ENCODE measurements at regions not wholly inside any gene's neighbourhood (a gene's known extent, or its start where the extent isn't known, plus 50 kb on each side); places are given as distances from the start of the nearest gene placed in this dataset.

DNA sequence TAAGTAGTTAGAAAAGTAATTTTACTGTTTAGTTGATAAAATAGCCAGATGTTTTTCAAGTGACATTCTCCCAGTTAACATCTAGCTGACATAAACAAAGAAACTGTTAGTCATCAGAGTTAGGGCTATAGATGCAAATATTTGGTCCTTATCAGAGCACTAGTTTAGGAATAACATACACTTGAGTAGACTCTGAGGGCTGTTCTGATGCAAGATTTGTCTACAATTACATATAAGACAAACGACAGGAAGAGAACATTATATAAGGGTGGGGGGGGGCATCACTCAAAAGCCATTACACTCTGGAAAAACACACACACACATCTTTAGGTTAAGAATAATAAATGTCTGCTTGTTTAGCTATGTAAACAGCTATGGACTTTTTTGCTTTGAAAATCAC, 554.4 kb upstream of the LRRTM1 start:
- DNase-seq, result no peak

DNA sequence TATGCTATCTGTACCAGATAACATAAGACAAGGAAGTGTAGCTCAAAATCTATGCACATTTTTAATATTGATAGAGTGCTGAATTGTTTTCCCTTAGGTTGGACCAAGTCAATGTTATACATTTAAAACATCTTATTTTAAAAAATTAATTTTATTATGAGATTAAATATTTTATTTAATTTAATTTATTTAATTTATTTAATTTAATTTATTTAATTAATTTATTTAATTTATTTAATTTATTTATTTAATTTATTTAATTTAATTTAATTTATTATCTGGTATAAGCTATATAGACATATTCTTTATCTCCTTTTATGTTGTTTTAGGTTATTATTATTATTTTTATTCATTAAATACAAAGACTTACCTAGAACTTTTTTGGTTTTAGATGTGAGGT, 551.7 kb upstream of the LRRTM1 start:
- no peak for DNase-seq

DNA sequence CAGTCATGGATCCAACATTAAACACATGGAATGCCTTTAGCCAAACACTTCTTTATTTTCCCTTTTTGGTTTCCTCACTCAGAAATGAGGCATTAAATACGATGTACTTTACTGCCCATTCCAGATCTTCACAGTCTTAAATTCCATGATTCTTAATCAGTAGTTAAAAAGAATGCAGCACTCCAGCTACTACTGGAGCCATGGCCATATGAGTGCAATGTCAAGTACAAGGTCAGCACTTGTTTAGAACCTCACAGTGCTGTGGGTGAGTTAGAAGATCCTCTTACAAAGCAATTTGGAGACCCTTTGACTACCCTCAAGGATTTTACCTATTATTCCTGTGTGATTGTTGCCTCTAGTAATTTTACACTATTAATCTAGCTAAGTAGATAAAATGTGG, 550.3 kb upstream of the LRRTM1 start:
- no peak for DNase-seq

DNA sequence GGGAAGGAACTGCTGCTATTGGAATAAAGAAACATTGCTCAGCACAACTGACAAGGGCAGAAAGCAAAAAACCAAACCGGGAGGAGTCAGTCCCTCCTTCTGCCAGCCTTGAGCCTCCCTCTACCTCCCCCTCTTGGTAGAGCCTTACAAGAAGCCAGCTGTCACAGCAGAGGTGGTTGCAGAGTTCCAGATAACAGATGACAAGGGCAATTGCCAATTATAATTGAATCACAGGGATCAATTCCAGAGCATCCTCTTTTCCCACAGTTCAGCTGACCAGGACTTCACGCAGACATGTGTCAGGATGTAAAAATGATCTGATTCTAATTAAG, 548.2 kb upstream of the LRRTM1 start:
- DNase-seq, result no peak

DNA sequence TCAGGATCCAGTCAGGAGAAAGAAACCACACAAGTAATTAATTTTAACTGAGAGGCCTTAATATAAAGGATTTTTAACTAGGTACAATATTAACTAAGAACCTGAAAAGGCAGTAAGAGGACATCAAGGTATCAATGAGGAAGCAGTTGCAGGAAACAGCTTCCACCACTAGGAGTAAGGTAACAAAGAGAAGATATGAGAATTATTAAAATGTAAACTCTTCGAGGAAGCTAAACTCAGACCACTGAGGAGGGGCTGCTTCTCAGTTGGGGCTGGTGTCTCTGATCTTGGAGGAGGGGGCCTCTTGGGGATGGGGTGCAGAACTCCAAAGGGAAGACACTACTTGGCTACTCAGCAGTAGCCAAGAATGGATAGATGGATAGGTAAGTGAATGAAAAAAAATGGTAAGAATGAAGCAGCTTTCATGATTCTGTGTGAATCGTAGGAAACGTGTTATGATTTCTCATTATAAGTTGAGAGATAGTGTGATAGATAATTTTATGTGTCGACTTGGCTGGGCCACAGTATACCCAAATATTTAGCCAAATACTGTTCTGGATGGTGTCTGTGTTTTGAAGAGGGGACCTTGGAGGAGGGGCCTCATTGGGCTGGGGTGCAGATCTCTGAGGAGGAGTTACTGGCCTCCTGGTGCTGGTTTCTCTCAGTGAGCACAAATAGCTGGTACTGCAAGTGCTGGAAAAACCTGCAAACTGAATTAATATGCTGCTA, 547.7 kb upstream of the LRRTM1 start:
- no peak for DNase-seq

DNA sequence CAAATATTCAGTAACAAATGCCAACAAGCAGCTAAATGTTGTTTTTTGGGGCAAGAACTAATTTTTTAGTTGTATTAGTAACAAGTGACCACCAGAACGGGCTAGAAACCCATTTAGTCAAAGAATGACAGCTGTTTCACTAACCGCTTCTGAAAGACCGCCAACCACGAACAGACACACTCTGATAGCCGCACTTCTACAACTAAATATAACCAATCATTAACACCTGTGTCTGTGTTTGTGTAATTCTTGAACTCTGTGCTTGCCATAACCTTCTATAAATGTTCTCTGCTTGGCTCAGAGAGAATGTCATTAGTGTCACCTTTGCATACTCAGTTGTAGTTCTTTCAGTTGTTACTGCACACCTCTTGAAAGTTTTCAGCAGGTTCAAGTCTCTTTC, 526.3 kb upstream of the LRRTM1 start:
- no peak for DNase-seq

DNA sequence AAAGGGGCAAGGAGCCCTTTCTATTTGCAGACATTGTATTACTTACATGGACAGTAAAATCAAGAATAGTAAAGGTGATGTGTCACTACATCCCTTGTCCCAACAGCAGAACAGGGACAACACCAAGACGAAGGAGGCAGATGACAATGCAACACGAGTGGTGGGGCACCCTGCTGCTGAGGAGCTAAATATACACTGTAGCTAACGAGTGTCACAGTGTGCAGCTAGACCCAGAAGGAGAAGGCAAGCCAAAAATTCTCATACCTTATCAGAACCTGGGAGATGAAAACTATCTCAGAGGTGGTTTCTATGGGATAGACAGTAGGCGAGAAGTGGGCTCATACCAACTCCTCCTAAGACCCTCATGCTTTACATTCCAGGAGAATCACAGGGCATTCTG, 518.4 kb upstream of the LRRTM1 start:
- no peak for DNase-seq

DNA sequence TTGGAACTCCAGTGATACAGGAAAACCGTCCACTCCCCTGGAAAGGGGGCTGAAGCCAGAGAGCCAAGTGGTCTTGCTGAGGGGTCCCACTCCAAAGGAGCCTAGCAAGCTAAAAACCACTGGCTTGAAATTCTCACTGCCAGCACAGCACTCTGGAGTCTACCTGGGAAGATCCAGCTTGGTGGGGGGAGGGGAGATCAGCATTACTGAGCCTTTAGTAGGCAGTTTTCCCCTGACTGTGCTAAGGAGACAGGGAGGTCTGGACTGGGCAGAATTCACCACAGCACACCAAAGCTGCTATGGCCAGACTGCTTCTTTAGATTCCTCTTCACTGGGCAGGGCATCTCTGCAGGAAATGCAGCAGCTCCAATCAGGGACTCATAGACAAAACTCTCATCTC, 510.7 kb upstream of the LRRTM1 start:
- no peak for DNase-seq

DNA sequence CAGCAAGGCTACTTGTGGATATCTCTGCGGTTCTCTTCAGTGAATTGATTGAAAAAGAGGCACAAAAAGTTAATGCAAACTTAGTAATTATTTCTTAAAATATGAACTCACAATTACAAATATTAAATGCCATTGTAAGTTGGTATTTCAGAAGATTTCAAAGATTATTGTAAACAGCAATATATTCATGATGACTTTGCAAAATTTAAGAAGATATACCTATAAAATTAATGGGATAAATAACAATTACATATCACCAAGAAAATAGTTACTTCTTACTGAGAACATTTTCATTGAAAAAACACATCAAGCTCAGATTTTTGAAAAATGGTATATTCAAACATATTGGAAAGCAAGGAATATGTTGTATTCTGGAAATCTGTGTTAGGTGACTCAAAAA, 482.0 kb upstream of the LRRTM1 start:
- no peak for DNase-seq

DNA sequence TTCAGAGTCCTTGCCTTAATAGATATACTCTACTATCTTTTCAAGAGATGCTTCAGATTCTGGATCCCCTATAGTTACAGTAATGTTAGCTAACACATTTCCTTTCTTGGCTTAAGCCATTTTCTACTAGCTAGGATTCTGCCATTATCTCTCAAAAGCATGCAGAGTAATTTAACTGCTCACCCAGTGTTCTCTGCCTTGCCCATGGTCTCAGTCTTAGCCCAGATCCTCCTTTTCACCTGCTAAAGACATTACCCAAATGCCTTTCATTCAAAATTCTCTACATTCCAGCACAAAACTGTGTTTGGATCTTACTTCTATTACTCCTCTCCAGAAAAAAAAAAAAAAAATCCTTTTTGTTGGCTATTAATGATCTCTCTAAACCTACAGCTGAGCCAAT, 474.2 kb upstream of the LRRTM1 start:
- no peak for DNase-seq

DNA sequence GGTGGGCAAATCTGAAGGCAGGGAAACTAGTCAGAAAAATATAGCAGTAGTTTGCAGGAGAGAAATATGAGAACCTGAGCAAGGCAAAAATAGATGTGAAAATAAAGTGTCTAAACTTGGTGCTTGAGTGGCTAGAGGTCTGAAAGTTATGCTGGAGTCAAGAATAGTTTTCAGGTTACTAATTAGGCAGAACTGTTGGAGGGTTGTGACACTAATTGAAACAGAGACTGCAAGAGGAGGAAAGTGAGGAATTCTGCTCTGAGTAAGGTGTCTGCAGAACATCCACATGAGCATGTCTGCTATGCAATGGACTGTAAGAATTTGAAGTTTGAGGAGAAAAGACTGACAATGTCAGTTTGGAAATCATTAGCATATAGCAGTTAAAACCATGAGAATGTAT, 444.0 kb upstream of the LRRTM1 start:
- DNase-seq, result no peak

DNA sequence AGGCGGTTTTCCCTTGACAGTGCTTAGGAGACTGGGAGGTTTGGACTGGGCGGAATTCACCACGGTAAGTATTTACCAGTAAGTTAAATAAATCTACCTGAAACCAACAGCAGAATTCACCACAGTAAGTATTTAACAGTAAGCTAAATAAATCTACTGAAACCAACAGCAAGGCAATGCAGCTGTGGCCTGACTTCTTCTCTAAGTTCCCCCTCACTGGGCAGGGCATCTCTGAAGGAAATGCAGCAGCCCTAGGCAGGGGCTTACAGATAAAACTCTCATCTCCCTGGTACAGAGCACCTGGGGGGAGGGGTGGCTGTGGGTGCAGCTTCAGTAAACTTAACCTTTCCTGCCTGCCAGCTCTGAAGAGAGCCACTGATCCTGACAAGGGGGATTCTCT, 432.5 kb upstream of the LRRTM1 start:
- no peak for DNase-seq

DNA sequence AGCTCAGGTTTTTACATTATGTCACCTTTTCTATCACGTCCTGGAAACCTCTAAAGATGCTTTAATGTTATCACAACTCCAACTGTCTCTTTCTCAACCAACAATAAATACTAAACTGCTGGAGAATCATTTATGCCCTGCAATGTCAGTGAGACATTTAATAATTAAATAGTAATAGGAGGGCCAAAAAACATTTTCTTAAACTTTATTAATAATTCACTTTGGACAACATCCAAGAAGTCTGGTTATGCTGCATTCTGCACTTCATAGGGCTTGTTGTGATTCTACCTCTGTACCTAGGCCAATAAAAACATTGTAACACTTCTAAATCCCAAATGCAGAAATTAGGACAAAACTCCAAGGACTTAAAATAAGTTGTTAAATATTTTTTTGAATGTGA, 420.4 kb upstream of the LRRTM1 start:
- DNase-seq, result no peak

DNA sequence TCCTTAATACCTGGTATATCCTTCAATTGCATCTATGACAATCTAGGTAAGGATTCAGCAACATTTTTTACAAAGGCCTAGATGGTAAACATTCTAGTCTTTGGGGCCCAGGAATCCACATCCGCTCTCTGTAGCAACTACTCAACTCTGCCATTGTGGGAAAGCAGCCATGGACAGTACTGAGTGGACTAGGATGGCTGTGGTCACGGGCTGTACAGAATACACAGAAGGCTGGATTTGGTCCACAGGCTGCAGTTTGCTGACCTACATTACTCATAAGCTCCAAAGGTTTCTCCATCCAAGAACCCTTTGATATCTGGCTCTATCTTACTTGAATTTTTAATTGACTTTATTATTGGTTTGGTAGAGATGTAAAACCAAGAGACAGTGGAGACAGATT, 418.3 kb upstream of the LRRTM1 start:
- no peak for DNase-seq

DNA sequence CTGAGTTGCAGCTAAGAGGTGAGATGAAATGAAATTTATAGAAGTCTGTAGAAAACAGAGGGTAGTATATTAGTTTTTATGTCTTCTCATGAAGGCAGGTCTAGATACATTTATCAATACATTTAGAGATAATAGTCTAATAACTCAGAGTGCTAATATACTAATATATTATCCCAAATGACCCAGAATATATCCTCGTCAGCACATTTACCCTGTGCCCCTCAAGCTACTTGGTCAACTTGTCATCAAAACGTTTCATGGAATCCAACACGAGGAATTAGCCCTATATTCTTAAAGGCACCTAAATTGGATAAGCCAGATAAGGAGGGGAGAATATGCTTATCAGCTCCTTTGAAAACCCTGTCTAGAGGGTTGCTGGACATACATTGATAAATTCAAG, 415.1 kb upstream of the LRRTM1 start:
- no peak for DNase-seq

DNA sequence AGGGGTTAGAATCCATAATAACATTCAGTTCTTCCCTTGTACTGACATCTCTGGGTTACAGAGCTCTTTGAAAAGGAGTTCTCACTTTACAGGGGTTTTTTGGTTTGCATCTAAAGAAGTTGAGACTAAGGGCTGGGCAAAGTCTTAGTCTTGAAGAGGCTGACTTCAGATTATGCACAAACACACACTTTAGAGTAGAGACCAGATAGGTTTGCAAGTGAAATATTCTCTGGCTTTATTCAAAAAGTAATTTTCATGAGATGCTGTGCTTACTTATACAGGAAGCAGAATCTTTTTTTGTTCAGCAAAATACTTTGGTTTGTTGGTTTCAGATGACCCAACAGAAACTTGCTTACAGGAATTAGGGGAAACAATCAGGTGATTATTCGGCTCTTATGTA, 410.9 kb upstream of the LRRTM1 start:
- DNase-seq, result no peak

DNA sequence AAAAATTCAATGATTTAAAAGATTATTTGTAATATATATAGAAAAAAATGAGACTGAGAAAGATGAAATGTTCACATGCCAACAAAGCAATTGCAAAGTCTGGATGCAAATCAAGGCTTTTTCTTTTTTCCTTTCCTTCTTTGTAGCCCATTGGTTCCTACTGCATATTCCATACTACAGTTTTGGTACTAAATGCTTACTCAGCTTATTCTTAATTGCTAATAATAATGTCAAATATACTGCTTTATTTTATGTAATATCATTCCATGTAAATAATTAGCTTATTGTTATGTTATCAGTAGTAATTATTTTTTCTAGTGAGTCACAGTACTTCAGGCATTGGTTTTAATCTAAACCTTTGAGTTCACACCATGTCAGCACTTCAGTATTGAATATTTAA, 407.4 kb upstream of the LRRTM1 start:
- no peak for DNase-seq

DNA sequence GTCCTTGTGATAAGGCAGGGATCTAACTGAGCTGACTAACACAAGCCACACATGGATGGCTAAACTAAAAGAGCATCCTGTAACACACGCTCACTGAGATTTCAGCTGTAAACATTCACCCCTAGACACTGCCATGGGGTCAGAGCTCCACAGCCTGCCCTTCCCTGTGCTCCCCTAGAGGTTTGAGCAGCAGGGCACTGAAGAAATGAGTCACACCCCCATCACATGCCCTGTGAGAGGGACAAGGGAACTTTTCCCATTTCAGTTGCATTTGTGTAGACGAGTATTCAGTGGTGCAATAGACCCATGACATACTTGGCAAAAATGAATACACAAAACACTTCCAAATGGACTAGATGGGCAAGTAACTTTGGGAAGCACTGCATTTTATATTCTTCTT, 402.4 kb upstream of the LRRTM1 start:
- DNase-seq, result no peak

DNA sequence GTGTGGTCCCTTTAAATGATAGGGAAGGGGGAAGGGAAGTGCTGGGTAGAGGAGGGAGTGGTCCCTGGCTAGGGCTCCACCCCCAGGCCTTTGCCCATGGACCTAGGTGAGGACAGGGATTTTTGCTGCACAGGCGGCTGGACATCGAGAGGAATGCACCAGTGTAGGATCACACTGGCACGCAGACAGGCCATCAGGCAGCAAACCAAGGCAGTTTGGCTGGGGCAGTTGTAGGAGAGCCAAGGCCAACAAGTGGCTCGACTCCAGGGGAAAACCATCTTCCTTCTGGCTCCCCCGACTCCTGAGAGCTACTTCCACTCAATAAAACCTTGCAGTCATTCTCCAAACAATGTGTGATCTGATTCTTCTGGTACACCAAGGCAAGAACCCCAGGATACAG, 402.0 kb upstream of the LRRTM1 start:
- DNase-seq, result no peak

DNA sequence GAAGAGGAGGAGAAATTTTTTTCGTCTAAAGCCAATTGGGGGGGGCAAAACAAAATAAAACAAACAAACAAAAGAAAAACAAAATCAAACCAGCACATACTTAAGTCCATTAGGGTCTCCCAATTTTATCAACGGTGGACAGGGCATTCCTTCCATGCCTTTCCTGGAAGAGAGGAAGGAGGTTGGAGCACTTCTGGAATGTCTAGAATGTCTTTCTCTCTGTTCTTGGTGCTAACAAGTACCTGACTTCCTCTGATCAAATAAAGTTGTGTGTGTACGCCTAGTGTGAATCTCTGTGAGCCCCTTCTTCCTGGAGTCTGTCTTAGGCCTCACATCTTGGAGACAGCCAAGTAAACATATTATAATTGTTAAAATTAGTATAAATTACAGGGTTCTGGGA, 399.0 kb upstream of the LRRTM1 start:
- no peak for DNase-seq

DNA sequence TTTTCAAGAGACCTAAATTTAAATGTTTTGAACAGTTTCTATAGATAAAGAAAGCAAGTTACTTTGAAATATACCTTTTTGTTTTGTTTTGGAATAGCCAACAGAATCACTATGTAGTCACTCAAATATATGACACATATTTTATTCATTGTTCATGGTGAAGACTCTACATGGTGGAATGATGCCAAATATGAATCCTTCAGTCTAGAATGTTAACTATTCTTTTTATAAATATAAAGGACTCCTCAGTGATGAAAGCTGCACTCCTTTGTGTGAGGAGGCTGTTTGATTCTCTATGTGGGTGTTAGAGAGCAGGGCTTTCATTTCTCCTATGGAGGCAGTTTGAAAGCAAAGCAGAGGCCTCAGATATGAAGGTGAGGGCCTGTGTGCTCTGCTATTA, 396.4 kb upstream of the LRRTM1 start:
- no peak for DNase-seq

Data from activated T-cell treated with anti-CD3 and anti-CD28 coated beads for 4 hours (primary cell).